CD14-positive monocyte (primary cell): ENCODE measurements at regions not wholly inside any gene's neighbourhood (a gene's known extent, or its start where the extent isn't known, plus 50 kb on each side); places are given as distances from the start of the nearest gene placed in this dataset.

Source experiments
- DNase-seq, 3 donors: peaks; one replicate each; pipeline ENCODE4 v3.0.0-alpha.2; 2011 to 2022
- H2AFZ ChIP-seq: 2 replicates; pipeline ENCODE4 v1.6.0; 2012; ENCODE audit warnings: mild to moderate bottlenecking, low read depth, low read length, inconsistent platforms; ENCODE audit not compliant: insufficient read depth, poor library complexity, severe bottlenecking
- H3K27ac ChIP-seq, 2 donors: 1 replicate in 1 of 2; 2 replicates in 1 of 2; pipeline ENCODE4 v1.5.1; 2012 to 2013; ENCODE audit warnings: low read length in 2 of 2, control low read depth in 1 of 2, inconsistent platforms in 1 of 2, low read depth in 1 of 2, mild to moderate bottlenecking in 1 of 2
- H3K27me3 ChIP-seq, 2 donors: one replicate each; pipeline versions ENCODE4 v1.6.0 to v1.6.1; 2011 to 2013; ENCODE audit warnings: low read length in 2 of 2; ENCODE audit not compliant: control insufficient read depth in 2 of 2, insufficient read depth in 2 of 2
- H3K36me3 ChIP-seq, 2 donors: replicated peaks in 1 of 2; 1 replicate in 1 of 2; 2 replicates in 1 of 2; pipeline versions ENCODE4 v1.5.1 to v1.6.1; 2012 to 2013; ENCODE audit warnings: low read length in 2 of 2, control low read depth in 1 of 2, inconsistent platforms in 1 of 2, mild to moderate bottlenecking in 1 of 2; ENCODE audit not compliant: insufficient read depth in 2 of 2, control insufficient read depth in 1 of 2
- H3K4me1 ChIP-seq, 2 donors: 1 replicate in 1 of 2; 2 replicates in 1 of 2; pipeline versions ENCODE4 v1.5.1 to v1.6.1; 2012 to 2013; ENCODE audit warnings: low read length in 2 of 2, control low read depth in 1 of 2, inconsistent platforms in 1 of 2, mild to moderate bottlenecking in 1 of 2, moderate library complexity in 1 of 2; ENCODE audit not compliant: insufficient read depth in 2 of 2, control insufficient read depth in 1 of 2
- H3K4me2 ChIP-seq: replicated peaks from 2 replicates; pipeline ENCODE3; 2012; ENCODE audit warnings: low read length, moderate library complexity, mild to moderate bottlenecking; ENCODE audit not compliant: poor library complexity, severe bottlenecking; ENCODE audit errors: extremely low read depth
- H3K4me3 ChIP-seq, 3 experiments: fragments of 200-600 bp in 1 of 3; sonication (generic) in 1 of 3; replicated peaks in 1 of 3; 1 replicate in 2 of 3; 2 replicates in 1 of 3; pipeline ENCODE4 v1.5.1; 2011 to 2013; ENCODE audit warnings: low read length in 3 of 3, mild to moderate bottlenecking in 3 of 3, control low read depth in 2 of 3, low read depth in 2 of 3, inconsistent platforms in 1 of 3, moderate library complexity in 1 of 3
- H3K79me2 ChIP-seq: 2 replicates; pipeline ENCODE4 v1.6.0; 2012; ENCODE audit warnings: mild to moderate bottlenecking, control low read depth, inconsistent platforms, low read length, moderate library complexity; ENCODE audit not compliant: insufficient read depth
- H3K9ac ChIP-seq: 2 replicates; pipeline ENCODE4 v1.6.0; 2017; ENCODE audit warnings: low read length, mild to moderate bottlenecking; ENCODE audit not compliant: insufficient read depth, poor library complexity, severe bottlenecking
- H3K9me3 ChIP-seq, 2 donors: replicated peaks in 1 of 2; 1 replicate in 1 of 2; 2 replicates in 1 of 2; pipeline versions ENCODE4 v1.5.1 to v1.6.1; 2012 to 2013; ENCODE audit warnings: low read length in 2 of 2, control low read depth in 1 of 2; ENCODE audit not compliant: control insufficient read depth in 1 of 2, insufficient read depth in 1 of 2
- H4K20me1 ChIP-seq: 2 replicates; pipeline ENCODE4 v1.6.0; 2012; ENCODE audit warnings: mild to moderate bottlenecking, low read length, control low read depth, moderate library complexity; ENCODE audit not compliant: insufficient read depth
- H3K27ac Mint-ChIP-seq, 7 donors: one replicate each; pipeline ENCODE4 v1.8.0; 2020; ENCODE audit warnings: mild to moderate bottlenecking in 7 of 7, mixed read lengths in 7 of 7, moderate library complexity in 6 of 7, inconsistent platforms in 2 of 7
- H3K27me3 Mint-ChIP-seq, 3 donors: one replicate each; pipeline ENCODE4 v1.8.0; 2021 to 2022; ENCODE audit warnings: low read depth in 3 of 3, mild to moderate bottlenecking in 3 of 3, mixed read lengths in 3 of 3, moderate library complexity in 3 of 3, inconsistent platforms in 1 of 3
- H3K36me3 Mint-ChIP-seq, 2 donors: one replicate each; pipeline ENCODE4 v1.8.0; 2020; ENCODE audit warnings: mixed read lengths in 2 of 2, inconsistent platforms in 1 of 2, mild to moderate bottlenecking in 1 of 2
- H3K4me1 Mint-ChIP-seq: one replicate; pipeline ENCODE4 v1.8.0; 2020; ENCODE audit warnings: mild to moderate bottlenecking, mixed read lengths
- H3K4me3 Mint-ChIP-seq, 2 donors: one replicate each; pipeline ENCODE4 v1.8.0; 2020; ENCODE audit warnings: mild to moderate bottlenecking in 2 of 2, mixed read lengths in 2 of 2, moderate library complexity in 1 of 2
- H3K9me3 Mint-ChIP-seq, 7 donors: one replicate each; pipeline ENCODE4 v1.8.0; 2020 to 2022; ENCODE audit warnings: mixed read lengths in 7 of 7, mild to moderate bottlenecking in 6 of 7, moderate library complexity in 6 of 7, inconsistent platforms in 2 of 7
- CTCF ChIP-seq: fragments of 200-600 bp; IDR thresholded peaks from one replicate; pipeline ENCODE4 v1.8.0; 2022; ENCODE audit warnings: antibody characterized with exemption, mild to moderate bottlenecking
- WGBS: methylation state at CpG from one replicate; pipeline ENCODE4 v1.1.5; 2013; ENCODE audit warnings: missing lambda C conversion rate; ENCODE audit not compliant: insufficient coverage; 5-methylcytosine and 5-hydroxymethylcytosine counted together
- intact Hi-C, 2 donors: fragments of 100-400 bp; cut with micrococcal nuclease; formaldehyde crosslinking; loops; one replicate each; pipeline versions ENCODE4 v1.15.0 to v1.15.1; 2023

- Mint-ChIP-seq H3K4me1 (no peaks in the 10 kb centered on the region), H3K27me3 (no peaks in the 10 kb centered on the region), H3K27ac (no peak overlapping the region), H3K9me3 (peaks cover 5 to 26% (median 10%) of the 10 kb centered on the region in 7 donors), H3K36me3 (peaks cover 0 to 2% of the 10 kb centered on the region in 2 donors), H3K4me3 (no peak overlapping the region)
- H3K4me1 ChIP-seq = no peaks in the 10 kb centered on the region
- no peaks in the 10 kb centered on the region for H3K79me2 ChIP-seq
- intact Hi-C loops = no loop called here
- H4K20me1 ChIP-seq = no peaks in the 10 kb centered on the region
- H3K9me3 ChIP-seq = peaks cover 10 to 16% of the 10 kb centered on the region in 2 donors
- H3K4me2 ChIP-seq = no peak overlapping the region
- no peak overlapping the region for H3K9ac ChIP-seq
- H2AFZ ChIP-seq = no peak overlapping the region
- WGBS = no CpG with 5 or more reads among the region's 1 CpG
- H3K36me3 ChIP-seq = no peaks in the 10 kb centered on the region
- no peak overlapping the region for H3K27ac ChIP-seq
- H3K27me3 ChIP-seq = no peaks in the 10 kb centered on the region
- H3K4me3 ChIP-seq = no peak overlapping the region
- no peak for TF ChIP-seq CTCF
- no peak for DNase-seq
These were observed 179.5 kb upstream of the SPIN4 start for GRCh38 chrX:63530654-63531053.

GRCh38 chrX:63529961-63530360, 178.8 kb upstream of the SPIN4 start:
- Histone ChIP-seq H3K27ac (no peak overlapping the region), H3K79me2 (no peaks in the 10 kb centered on the region), H3K36me3 (no peaks in the 10 kb centered on the region), H3K4me1 (no peaks in the 10 kb centered on the region), H3K9me3 (peaks cover 10 to 16% of the 10 kb centered on the region in 2 donors), H3K9ac (no peak overlapping the region), H3K4me3 (no peak overlapping the region), H4K20me1 (no peaks in the 10 kb centered on the region), H3K4me2 (no peak overlapping the region), H2AFZ (no peak overlapping the region), H3K27me3 (no peaks in the 10 kb centered on the region)
- no peaks in the 10 kb centered on the region for H3K27me3 Mint-ChIP-seq
- H3K9me3 Mint-ChIP-seq = peaks cover 5 to 22% (median 10%) of the 10 kb centered on the region in 7 donors
- DNase-seq = no peak
- WGBS = 90% methylated on average over 2 of the region's 2 CpGs
- peaks cover 0 to 2% of the 10 kb centered on the region in 2 donors for H3K36me3 Mint-ChIP-seq
- no peaks in the 10 kb centered on the region for H3K4me1 Mint-ChIP-seq
- TF ChIP-seq CTCF = no peak
- intact Hi-C loops = no loop called here
- no peak overlapping the region for H3K27ac Mint-ChIP-seq
- no peak overlapping the region for H3K4me3 Mint-ChIP-seq
